GM21526 (cell line): ENCODE measurements at regions not wholly inside any gene's neighbourhood (a gene's known extent, or its start where the extent isn't known, plus 50 kb on each side); places are given as distances from the start of the nearest gene placed in this dataset.

Source experiments
- ATAC-seq: cut with Tn5 transposase; IDR thresholded peaks from one replicate; pipeline ENCODE4 v1.9.1; 2021; ENCODE audit warnings: moderate library complexity; ENCODE audit not compliant: unreplicated experiment, low FRiP score

GRCh38 chrX:17206584-17206983 is 168.4 kb upstream of the NHS start:
- no peak for ATAC-seq

DNA sequence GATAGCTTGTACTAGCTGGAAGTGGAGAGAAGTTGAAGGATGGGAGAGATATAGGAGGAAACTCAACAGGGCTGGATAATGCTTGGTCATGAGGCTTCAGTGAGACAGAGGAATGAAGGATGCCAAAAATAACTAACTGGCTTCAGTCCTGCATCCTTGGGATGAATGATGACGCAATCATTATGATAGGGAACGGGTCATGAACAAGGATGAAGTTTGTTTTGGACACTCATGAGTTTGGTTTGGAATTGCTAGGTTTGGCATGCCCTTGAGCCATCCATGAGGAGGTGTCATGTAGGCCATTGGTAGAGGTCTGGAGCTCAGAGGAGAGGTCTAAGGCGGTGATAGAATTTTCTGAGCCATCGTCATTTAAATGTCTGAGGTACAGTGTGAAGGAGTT is 160.0 kb upstream of the NHS start:
- ATAC-seq = no peak

DNA sequence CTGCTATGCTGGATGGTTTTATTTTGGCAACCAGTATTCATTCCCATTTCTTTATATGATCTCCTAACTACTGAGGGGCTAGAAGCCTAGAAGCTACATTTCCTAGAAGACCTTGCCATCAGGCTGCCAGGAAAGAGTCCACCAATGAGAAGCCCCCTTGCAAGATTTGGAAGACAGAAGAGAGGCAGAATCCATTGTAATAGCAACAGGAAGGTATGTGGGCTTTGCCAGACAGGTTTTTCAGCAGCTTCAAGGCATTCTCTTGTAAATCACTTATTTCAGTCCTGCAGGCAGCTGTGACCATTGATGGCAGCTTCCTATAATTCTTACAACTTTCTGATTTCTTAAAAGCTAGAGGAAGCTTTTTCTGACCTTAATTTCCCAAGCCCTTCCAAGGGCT is 148.3 kb upstream of the NHS start:
- no peak for ATAC-seq

- ATAC-seq = no peak
Observed at GRCh38 chrX:17237146-17237545, 137.9 kb upstream of the NHS start.

- ATAC-seq = peak; percentile 91
Observed at GRCh38 chrX:17242470-17242869, 132.5 kb upstream of the NHS start.

DNA sequence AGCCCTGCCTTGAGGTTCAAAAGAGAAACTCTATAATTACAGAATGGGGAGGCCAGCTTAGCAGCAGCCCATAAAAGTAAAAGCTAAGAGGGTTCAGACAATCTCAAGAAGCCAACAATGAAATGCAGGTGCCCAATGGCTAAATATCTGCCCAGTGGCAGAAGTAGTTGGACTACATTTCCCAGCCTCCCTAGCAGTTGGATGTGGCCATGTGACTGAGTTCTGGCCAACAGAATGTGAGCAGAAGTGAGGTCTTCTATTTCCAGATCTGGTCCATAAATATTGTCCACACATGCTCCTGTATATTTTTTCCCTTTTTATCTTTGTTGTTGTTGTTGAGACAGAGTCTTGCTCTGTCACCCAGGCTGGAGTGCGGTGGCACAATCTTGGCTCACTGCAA is 127.9 kb upstream of the NHS start:
- ATAC-seq = no peak

GRCh38 chrX:17262123-17262522 is 112.9 kb upstream of the NHS start:
- no peak for ATAC-seq

GRCh38 chrX:17266136-17266535 is 108.9 kb upstream of the NHS start:
- no peak for ATAC-seq

DNA sequence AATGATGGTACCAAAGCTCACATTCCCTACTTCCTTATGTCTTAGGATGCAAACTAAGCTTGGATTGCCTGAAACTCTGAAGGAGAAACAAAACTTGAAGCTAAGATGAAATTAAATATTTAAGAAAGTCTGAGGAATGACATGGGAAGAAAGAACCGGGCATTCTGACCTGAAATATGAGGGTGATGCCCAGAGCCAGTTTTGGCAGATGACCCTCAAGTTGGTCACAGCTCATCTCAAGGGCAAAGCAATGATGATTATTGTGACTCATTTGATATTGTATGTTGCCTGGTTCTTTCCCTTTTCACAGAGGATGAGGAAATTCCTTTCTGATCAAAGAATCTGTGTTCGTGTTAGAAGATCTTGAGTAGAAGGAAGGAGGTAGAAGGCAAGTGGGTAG is 96.0 kb upstream of the NHS start:
- ATAC-seq = no peak

DNA sequence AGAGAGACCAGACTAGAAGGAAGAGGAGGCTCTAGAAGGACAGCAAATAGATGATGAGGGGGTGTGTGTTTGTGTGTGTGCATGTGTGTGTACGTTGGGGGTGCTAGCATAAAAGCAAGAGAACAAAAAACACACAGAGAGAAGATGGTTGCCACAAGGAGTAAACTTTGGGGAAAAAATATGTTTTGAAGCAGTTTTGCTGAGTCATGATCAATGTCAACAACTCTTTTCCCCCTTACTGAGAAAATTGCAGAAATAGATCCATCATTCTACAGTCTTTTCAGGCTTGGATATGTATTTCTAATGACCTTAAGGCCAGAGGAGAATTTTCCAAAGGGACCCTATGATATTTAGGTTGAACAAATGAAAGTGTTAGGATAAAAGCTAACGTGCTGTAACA is 89.0 kb upstream of the NHS start:
- no peak for ATAC-seq

DNA sequence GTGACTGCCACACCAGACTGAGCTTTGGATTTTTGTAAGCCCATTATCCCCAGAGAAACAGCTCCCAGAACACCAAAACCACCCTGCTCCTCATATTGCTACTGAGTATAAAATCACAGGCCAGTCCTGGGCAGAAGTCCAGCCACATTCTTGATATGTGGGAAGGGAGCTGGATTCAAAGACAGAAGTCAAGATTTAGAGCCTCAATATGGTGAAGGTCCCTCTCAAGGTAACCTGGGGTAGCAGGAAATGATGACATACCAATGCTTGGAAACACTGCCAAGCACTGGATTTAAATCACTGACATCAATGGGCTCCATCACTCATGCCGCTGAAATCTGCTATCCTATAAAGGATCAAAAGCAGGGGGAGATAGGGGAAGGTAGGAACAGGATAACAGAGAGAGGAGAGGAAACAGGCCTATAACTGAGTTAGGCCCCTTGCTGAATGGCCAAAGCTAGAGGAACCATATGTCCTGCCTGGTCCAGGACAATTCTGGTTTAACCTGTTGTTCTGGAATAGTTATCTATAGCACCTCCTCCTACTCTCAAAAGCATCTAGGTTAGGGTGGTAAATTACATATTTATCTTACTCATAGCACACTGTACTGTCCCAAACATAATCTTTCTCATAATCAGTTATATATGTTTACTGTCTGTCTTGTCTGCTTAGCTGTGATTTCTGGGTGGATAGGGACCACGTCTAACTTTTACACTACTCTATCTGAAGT is 83.7 kb upstream of the NHS start:
- no peak for ATAC-seq

GRCh38 chrX:17292111-17292527 is 82.9 kb upstream of the NHS start:
- ATAC-seq = no peak

DNA sequence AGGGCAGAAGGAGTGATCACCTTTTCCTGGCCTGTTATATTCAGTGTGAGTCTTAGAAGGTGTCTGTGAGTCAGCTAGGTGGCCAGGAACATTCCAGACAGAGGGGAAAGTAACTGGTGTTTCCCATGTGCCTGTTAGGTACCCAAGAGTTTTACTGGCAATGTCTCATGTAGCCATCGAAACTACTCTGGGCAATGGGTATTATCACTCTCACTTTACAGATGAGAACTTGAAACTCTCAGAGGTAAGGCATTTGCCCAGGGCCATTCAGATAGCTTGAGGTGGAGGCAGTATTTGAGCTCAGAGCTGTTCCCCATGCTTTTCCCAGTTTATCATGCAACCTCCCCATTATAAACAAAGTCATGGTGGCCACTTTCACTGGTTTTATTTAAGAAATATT is 80.4 kb upstream of the NHS start:
- no peak for ATAC-seq

DNA sequence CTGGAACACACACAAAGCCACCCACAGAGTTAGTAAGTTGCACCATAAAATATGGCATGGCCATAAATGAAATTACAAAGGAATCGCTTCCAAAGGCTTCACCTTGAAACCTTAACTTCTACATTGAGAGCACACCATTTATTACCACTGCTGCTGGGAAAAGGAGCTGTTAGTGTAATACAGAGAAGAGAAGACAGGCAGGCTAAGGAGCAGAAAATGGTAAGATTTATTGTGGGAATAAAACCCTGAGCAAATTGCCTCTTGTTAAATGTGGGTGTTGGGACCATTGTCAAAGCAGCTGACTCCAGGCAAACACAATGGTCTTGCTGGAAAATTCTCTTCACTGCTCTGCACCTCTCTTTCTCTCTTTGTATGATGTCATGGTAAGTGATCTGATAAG is 79.2 kb upstream of the NHS start:
- ATAC-seq = no peak

GRCh38 chrX:17298564-17298963 is 76.4 kb upstream of the NHS start:
- no peak for ATAC-seq

DNA sequence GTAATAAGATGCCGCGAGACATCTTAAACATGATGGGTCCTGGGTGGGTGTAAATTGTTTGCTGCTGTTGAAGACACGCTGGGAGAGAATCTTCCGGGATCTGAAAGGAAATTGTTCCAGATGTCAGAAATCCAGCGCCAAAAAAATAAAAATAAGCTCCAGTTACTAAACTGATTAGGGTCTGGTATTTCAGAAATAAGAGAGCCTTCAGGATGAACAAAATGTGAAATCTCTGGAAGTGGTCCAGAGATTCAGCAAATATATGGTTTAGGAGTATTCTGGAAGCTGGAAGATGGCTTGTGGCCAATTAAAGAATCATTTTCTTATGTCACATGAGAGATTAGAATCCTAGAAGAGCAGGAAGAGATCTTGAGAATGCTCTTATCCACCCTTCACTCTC is 75.8 kb upstream of the NHS start:
- ATAC-seq = no peak

GRCh38 chrX:17323397-17323796 is 51.6 kb upstream of the NHS start:
- no peak for ATAC-seq
